Psoas muscle (tissue), 7 donors: ENCODE measurements at regions not wholly inside any gene's neighbourhood (a gene's known extent, or its start where the extent isn't known, plus 50 kb on each side); places are given as distances from the start of the nearest gene placed in this dataset.

Experiments used
- ATAC-seq, 4 donors: fragments of 200-7000 bp; cut with Tn5 transposase; one replicate each; pipeline ENCODE4 v1.9.1; 2020; ENCODE audit warnings: moderate library complexity in 3 of 4, mild to moderate bottlenecking in 2 of 4
- DNase-seq, 2 donors: peaks; one replicate each; pipeline ENCODE4 v3.0.0-alpha.2; 2020
- H3K27ac ChIP-seq: fragments of 200-600 bp; one replicate; pipeline ENCODE4 v1.8.0; 2022
- H3K27me3 ChIP-seq, 3 donors: fragments of 200-600 bp in 1 of 3; one replicate each; pipeline versions ENCODE4 v1.6.1 to v1.8.0; 2013 to 2022; ENCODE audit warnings: low read length in 2 of 3, mild to moderate bottlenecking in 2 of 3, moderate library complexity in 1 of 3; ENCODE audit not compliant: insufficient read depth in 3 of 3
- H3K36me3 ChIP-seq, 2 donors: fragments of 200-600 bp in 1 of 2; one replicate each; pipeline versions ENCODE4 v1.6.1 to v1.8.0; 2013 to 2022; ENCODE audit warnings: low read depth in 1 of 2, mild to moderate bottlenecking in 1 of 2, moderate library complexity in 1 of 2; ENCODE audit not compliant: insufficient read depth in 1 of 2
- H3K4me1 ChIP-seq: fragments of 200-600 bp; one replicate; pipeline ENCODE4 v1.8.0; 2022
- H3K4me3 ChIP-seq: fragments of 200-600 bp; one replicate; pipeline ENCODE4 v1.8.0; 2022; ENCODE audit warnings: mild to moderate bottlenecking
- H3K9me3 ChIP-seq: fragments of 200-600 bp; one replicate; pipeline ENCODE4 v1.8.0; 2022
- WGBS, 3 donors: extraction: QIAGEN DNeasy Blood & Tissue Kit; methylation state at CpG; one replicate each; pipeline versions ENCODE4 v1.1.6 to v1.1.7; 2013; 5-methylcytosine and 5-hydroxymethylcytosine counted together
- intact Hi-C, 2 donors: fragments of 100-400 bp; cut with DNase I; formaldehyde crosslinking; loops; one replicate each; pipeline versions ENCODE4 v1.11.0 to v1.14.2; 2022
- TF ChIP-seq, protein P1 (sequence below): fragments of 200-600 bp; IDR thresholded peaks from one replicate; pipeline ENCODE4 v1.8.0; 2022; ENCODE audit warnings: antibody characterized with exemption
- donor health status: healthy with polysubstance abuse.
- donor health status: DM: no; HTN: no; CAD: no; lungs with moderate emphysema.
- donor health status: Bipolar disorder and iron deficiency.
- donor health status: healthy.
- donor health status: DM: yes; HTN: yes; CAD: no.
- donor health status: DM: no; HTN: no; CAD: no.
- donor health status: DM: yes; HTN: yes; CAD: no.

DNA sequence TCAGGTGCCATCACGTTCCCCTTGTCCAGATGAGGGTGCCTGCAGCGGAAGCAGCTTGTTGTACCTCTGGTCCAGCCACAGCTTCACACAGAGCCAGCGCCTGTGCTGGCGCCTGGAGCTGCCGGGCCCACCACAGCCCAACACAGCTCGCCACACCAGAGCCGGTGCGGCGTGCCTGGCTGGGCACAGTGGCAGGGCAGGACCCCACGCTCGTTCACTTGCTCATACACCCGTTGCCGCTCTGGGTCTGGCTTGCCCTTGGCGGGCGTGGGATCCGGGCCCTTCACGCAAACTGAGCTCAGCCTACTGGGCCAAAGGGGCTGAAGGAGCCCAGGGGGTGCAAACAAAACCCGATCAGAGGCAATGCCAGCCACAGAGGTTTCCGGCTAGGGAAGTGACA, 492.5 kb upstream of the MANEA start:
- TF ChIP-seq, protein P1, sequence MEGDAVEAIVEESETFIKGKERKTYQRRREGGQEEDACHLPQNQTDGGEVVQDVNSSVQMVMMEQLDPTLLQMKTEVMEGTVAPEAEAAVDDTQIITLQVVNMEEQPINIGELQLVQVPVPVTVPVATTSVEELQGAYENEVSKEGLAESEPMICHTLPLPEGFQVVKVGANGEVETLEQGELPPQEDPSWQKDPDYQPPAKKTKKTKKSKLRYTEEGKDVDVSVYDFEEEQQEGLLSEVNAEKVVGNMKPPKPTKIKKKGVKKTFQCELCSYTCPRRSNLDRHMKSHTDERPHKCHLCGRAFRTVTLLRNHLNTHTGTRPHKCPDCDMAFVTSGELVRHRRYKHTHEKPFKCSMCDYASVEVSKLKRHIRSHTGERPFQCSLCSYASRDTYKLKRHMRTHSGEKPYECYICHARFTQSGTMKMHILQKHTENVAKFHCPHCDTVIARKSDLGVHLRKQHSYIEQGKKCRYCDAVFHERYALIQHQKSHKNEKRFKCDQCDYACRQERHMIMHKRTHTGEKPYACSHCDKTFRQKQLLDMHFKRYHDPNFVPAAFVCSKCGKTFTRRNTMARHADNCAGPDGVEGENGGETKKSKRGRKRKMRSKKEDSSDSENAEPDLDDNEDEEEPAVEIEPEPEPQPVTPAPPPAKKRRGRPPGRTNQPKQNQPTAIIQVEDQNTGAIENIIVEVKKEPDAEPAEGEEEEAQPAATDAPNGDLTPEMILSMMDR = no peak
- 91 to 97% (median 94%) methylated on average over 14 to 19 of the region's 19 CpGs for WGBS, 3 donors
- no peaks in the 10 kb centered on the region for H3K36me3 ChIP-seq
- H3K4me3 ChIP-seq = no peak overlapping the region
- no peak for ATAC-seq
- no peaks in the 10 kb centered on the region for H3K4me1 ChIP-seq
- H3K9me3 ChIP-seq = no peaks in the 10 kb centered on the region
- no peaks in the 10 kb centered on the region for H3K27me3 ChIP-seq
- intact Hi-C loops = no loop called here
- no peak overlapping the region for H3K27ac ChIP-seq
- peak in 1 of 2 donors; percentile 46 for DNase-seq

DNA sequence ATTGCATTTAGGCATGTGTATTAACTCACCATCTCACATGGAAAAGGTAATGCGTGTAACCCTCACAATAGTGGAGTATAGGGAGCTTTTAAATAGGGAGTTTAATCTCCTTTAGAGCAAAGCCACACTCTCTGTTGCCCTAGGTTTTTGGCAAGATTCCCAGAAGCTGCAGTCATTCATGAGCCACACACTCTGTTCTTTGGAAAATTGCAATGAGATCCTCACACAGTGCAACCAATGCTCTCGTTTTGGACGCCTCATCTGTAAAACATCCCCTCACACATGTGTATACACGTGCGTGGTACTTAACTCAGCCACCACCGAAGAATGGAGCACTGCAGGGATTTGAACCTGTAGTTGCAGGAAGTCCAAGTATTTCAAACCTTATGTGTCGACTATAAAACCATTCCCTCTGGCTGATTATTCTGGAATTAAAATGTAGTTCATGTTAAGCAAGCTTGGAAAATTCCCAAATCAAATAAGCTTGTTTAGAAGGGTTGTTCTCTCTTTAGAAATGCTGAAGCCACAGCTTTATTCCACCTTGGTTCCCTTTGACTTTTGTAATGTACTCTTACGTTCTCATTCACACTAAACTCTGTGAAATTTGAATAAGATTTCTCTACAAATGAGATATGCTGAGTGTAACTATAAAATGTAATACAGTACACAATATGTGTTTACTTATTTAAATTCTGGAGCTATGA, 489.8 kb upstream of the MANEA start:
- Histone ChIP-seq H3K27me3 (no peaks in the 10 kb centered on the region), H3K4me1 (no peaks in the 10 kb centered on the region), H3K36me3 (no peaks in the 10 kb centered on the region), H3K27ac (no peak overlapping the region), H3K9me3 (no peaks in the 10 kb centered on the region), H3K4me3 (no peak overlapping the region)
- no peak for ATAC-seq
- WGBS, 3 donors = 17 to 24% (median 18%) methylated on average over 8 of the region's 8 CpGs
- no peak for DNase-seq
- TF ChIP-seq, protein P1 = no peak
- intact Hi-C loops = no loop called here

DNA sequence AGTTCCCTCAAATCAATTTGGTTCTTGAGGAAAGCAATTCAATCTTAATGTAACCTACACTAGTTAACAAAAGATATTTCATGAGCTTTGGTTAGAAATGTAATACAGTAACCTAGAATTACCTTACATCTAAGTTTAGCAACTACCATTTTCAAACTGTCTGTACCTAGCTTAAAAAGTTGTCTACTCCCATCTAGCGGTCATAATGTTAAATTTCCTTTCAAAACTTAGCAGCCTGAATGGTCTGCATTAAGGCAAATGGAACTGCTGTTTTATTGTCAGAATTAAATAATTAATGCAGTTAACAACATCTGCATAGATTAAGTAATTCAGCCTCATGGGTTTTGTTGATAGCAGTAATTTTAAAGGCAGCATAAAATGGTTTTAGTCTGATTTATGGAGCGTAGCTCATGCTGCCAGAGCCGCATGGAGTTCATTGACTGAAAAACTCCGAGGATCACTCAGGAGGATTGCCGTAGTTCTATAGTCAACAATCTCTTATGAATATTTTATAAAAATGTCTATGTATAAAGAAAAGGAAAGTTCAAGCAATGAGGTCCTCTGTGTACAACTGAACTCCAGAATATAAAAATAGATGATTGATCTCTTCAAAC, 485.4 kb upstream of the MANEA start:
- 47 to 54% (median 52%) methylated on average over 5 of the region's 5 CpGs for WGBS, 3 donors
- intact Hi-C loops = no loop called here
- Histone ChIP-seq H3K27ac (no peak overlapping the region), H3K4me1 (no peaks in the 10 kb centered on the region), H3K36me3 (no peaks in the 10 kb centered on the region), H3K4me3 (no peak overlapping the region), H3K27me3 (peaks cover 0 to 3% (median 0%) of the 10 kb centered on the region in 3 donors), H3K9me3 (no peaks in the 10 kb centered on the region)
- TF ChIP-seq, protein P1 = peak; percentile 56
- ATAC-seq = peak; percentile 44 to 78 (median 56)
- no peak for DNase-seq

DNA sequence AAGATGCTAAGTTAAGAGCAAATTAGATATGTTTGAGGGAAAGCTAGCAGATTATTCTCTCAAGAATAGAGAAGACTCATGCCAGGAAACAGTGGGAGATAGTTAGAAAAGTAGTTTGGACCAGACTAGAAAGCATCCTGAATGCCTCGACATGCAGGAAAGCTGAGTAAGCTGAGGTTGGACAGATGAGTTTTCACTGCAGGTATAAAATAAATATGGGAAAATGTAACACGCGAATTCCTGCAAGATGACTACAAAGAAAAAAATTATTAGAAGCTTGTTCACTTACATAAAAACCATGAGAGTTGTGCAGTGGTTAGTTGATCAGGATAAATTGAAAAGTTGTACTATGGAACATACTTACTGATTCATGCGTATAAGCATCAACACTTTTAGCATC, 484.2 kb upstream of the MANEA start:
- 67 to 73% (median 68%) methylated on average over 4 of the region's 4 CpGs for WGBS, 3 donors
- Histone ChIP-seq H3K4me3 (no peak overlapping the region), H3K9me3 (no peaks in the 10 kb centered on the region), H3K36me3 (no peaks in the 10 kb centered on the region), H3K4me1 (no peaks in the 10 kb centered on the region), H3K27ac (no peak overlapping the region), H3K27me3 (peaks cover 0 to 3% (median 0%) of the 10 kb centered on the region in 3 donors)
- DNase-seq (no peak), ATAC-seq (no peak)
- intact Hi-C loops = no loop called here
- TF ChIP-seq, protein P1 = no peak
